Fibroblast of villous mesenchyme (primary cell): ENCODE measurements at regions not wholly inside any gene's neighbourhood (a gene's known extent, or its start where the extent isn't known, plus 50 kb on each side); places are given as distances from the start of the nearest gene placed in this dataset.

Source experiments
- DNase-seq: peaks from one replicate; pipeline ENCODE4 v3.0.0-alpha.2; 2010; ENCODE audit warnings: low read depth
- H3K4me3 ChIP-seq: 2 replicates; pipeline ENCODE4 v1.5.1; 2011; ENCODE audit warnings: low read depth, mild to moderate bottlenecking, low read length
- TF ChIP-seq, protein P1 (sequence below): IDR thresholded peaks from 2 replicates; pipeline ENCODE4 v1.5.1; 2012; ENCODE audit warnings: low read depth, mild to moderate bottlenecking, low read length; ENCODE audit not compliant: insufficient read depth

DNA sequence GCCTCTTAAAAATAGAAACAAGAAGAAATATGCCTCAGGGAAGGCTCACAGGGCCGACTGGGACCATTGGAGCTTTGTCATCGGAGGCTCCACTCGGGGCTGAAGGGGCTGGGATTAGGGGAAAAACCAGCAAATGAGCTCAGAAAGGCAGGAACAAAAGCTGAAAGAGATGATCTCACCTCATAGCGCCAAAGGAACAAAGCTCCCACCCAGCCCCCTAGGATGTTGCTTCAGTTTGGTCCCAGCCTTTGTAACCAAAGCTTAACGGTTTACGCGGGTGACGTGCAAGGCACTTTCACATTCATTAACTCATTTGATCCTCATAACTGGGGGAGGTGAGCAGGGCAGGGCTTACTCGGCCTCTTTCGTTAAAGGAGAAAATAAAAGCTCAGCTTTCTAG lies 168.5 kb upstream of the DYNLRB2 start:
- TF ChIP-seq, protein P1, sequence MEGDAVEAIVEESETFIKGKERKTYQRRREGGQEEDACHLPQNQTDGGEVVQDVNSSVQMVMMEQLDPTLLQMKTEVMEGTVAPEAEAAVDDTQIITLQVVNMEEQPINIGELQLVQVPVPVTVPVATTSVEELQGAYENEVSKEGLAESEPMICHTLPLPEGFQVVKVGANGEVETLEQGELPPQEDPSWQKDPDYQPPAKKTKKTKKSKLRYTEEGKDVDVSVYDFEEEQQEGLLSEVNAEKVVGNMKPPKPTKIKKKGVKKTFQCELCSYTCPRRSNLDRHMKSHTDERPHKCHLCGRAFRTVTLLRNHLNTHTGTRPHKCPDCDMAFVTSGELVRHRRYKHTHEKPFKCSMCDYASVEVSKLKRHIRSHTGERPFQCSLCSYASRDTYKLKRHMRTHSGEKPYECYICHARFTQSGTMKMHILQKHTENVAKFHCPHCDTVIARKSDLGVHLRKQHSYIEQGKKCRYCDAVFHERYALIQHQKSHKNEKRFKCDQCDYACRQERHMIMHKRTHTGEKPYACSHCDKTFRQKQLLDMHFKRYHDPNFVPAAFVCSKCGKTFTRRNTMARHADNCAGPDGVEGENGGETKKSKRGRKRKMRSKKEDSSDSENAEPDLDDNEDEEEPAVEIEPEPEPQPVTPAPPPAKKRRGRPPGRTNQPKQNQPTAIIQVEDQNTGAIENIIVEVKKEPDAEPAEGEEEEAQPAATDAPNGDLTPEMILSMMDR: no peak
- no peak for DNase-seq
- H3K4me3 ChIP-seq: no peak overlapping the region

DNA sequence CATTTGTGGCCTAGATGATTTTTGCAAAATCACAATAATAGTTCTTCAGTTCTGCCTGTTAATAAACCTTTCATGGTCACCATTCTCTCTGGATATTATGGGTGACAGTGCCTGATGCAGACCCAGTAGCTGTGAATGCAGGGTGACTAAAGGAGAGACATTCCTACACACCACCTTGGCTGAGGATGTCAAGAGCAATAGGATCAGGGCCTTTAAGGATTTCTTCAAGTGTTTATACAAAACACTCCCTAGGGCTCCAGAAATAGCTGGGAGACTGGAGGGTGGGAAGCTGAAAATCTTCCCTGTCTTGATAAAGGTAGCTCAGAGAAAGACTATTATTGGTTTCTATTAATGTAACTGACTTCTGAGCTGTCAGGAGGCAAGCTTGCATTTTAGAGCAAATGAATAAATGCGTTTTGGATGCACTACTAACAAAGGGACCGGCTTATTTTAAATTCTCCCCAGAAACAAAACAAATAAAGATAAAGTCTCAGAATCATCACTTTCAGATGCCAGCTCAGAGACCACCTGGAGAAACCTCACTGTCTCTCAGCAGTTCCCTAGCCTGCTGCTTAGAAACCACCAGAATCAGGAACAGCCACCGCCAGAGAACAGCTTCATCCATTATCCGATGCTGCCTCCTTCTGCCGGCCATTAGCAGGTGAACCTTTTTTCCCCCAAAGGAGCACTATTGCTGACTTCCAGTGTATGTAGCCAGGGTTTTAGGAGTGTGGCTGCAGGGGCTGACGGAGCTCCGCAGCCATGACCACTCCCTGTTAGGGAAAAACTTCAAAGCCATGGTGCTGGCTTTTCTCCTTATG lies 171.4 kb upstream of the DYNLRB2 start:
- TF ChIP-seq, protein P1: peak; percentile 62
- H3K4me3 ChIP-seq: no peak overlapping the region
- peak; percentile 52 for DNase-seq

DNA sequence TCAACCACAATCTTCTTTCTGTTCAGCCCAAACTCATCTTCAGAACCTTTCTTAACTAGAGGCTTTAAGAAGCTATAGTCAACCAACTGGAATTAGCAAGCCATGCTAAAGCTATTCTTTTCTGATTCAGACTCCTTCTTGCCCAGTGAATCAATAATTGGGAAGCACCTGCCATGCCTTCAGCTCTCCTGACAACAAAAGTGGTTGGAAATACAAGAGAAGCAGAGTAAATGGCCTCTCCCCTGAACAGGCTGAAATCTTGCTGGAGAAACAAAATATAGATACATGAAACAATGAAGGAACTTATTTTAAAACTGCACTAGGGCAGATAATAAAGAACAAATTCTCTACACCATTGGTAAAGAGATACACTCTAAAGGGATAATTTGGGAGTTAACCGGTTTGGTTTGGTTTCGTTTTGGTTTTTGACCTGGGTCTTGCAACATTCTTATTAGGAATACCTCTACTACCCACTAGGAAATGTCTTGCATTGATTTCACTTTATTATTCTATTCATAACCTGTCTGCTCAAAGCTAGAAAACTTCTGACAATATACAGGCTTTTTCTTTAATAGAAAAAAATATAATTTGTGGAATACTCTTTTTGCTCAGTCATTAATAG lies 173.6 kb upstream of the DYNLRB2 start:
- TF ChIP-seq, protein P1: no peak
- no peak for DNase-seq
- no peak overlapping the region for H3K4me3 ChIP-seq

DNA sequence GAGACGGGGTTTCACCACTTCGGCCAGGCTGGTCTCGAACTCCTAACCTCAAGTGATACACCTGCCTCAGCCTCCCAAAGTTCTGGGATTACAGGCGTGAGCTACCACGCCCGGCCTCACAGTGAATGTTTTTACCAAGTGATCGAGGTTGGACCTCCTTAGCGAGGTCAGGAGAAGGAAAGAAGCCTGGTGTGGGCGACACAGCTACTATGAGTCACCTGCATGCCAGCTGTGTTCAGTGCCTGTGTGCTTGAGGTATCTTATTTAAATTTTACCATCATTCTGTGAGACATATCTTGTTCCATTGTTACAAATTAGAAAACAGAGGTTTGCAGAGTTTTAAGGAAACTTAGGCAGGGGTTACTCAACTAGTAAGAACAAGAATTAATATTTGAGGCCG lies 174.8 kb upstream of the DYNLRB2 start:
- H3K4me3 ChIP-seq: no peak overlapping the region
- TF ChIP-seq, protein P1: no peak
- DNase-seq: no peak

- TF ChIP-seq, protein P1: no peak
- DNase-seq: no peak
Observed at GRCh38 chr16:80362816-80363215, 178.0 kb upstream of the DYNLRB2 start.

GRCh38 chr16:80356365-80356764 lies 184.4 kb upstream of the DYNLRB2 start:
- DNase-seq: no peak
- H3K4me3 ChIP-seq: no peak overlapping the region
- TF ChIP-seq, protein P1: no peak

More at GRCh38 chr16:80362816-80363215, 178.0 kb upstream of the DYNLRB2 start:
- H3K4me3 ChIP-seq: no peak overlapping the region

GRCh38 chr16:80355335-80355734 lies 185.5 kb upstream of the DYNLRB2 start:
- H3K4me3 ChIP-seq: no peak overlapping the region
- TF ChIP-seq, protein P1: no peak
- DNase-seq: no peak
